IMR-90 (cell line): ENCODE measurements at regions not wholly inside any gene's neighbourhood (a gene's known extent, or its start where the extent isn't known, plus 50 kb on each side); places are given as distances from the start of the nearest gene placed in this dataset.

Experiments used
- ATAC-seq: fragments of 200-7000 bp; cut with Tn5 transposase; 2 replicates; pipeline ENCODE4 v1.9.1; 2020; ENCODE audit warnings: low read depth, mild to moderate bottlenecking, moderate library complexity
- BruUV-seq: library from RNA; stranded (reverse); fragments of 400-500 nt; replicated peaks from 2 replicates; lab custom pipeline; 2021; lab: Mats Ljungman, UMichigan
- CTCF ChIA-PET: fragments of 300-600 bp; formaldehyde crosslinking; extraction: SDS; loops from one replicate; lab custom pipeline; 2021; ENCODE audit warnings: antibody characterized with exemption; lab: Yijun Ruan, JAX
- POLR2A ChIA-PET: fragments of 300-600 bp; sonication (Branson Sonifier 250); formaldehyde crosslinking; loops from one replicate; lab custom pipeline; 2022; ENCODE audit warnings: antibody characterized with exemption; ENCODE audit not compliant: unreplicated experiment; lab: Charles Lee
- DNase-seq: peaks from one replicate; pipeline ENCODE4 v3.0.0; 2013
- H2AFZ ChIP-seq: replicated peaks from 2 replicates; pipeline ENCODE3; 2013; ENCODE audit warnings: low read length, mild to moderate bottlenecking; ENCODE audit not compliant: poor library complexity
- H2AK5ac ChIP-seq: 2 replicates; pipeline ENCODE4 v1.6.1; 2013; ENCODE audit warnings: low read depth, low read length, inconsistent platforms
- H2AK9ac ChIP-seq: replicated peaks from 2 replicates; pipeline ENCODE3; 2013; ENCODE audit warnings: mild to moderate bottlenecking, low read depth, low read length, moderate library complexity; ENCODE audit not compliant: poor library complexity
- H2BK120ac ChIP-seq: 2 replicates; pipeline ENCODE4 v1.6.1; 2013; ENCODE audit warnings: low read depth, low read length, inconsistent platforms
- H2BK15ac ChIP-seq: 3 replicates; pipeline ENCODE4 v1.6.1; 2013; ENCODE audit warnings: low read depth, low read length, inconsistent platforms
- H2BK20ac ChIP-seq: 2 replicates; pipeline ENCODE4 v1.6.1; 2013; ENCODE audit warnings: low read depth, mild to moderate bottlenecking, inconsistent platforms, low read length, moderate library complexity
- H2BK5ac ChIP-seq: 2 replicates; pipeline ENCODE4 v1.6.1; 2013; ENCODE audit warnings: mild to moderate bottlenecking, low read depth, low read length, inconsistent platforms; ENCODE audit not compliant: poor library complexity, severe bottlenecking
- H3K14ac ChIP-seq: replicated peaks from 2 replicates; pipeline ENCODE4 v1.6.1; 2013; ENCODE audit warnings: low read depth, low read length, inconsistent platforms
- H3K18ac ChIP-seq: 2 replicates; pipeline ENCODE4 v1.6.1; 2013; ENCODE audit warnings: low read depth, low read length, control low read depth
- H3K23ac ChIP-seq: 2 replicates; pipeline ENCODE4 v1.6.1; 2013; ENCODE audit warnings: low read depth, low read length, inconsistent platforms
- H3K27ac ChIP-seq: 2 replicates; pipeline ENCODE4 v1.5.1; 2013; ENCODE audit warnings: mild to moderate bottlenecking, control low read depth, low read length; ENCODE audit not compliant: insufficient read depth
- H3K27me3 ChIP-seq: 2 replicates; pipeline ENCODE4 v1.6.1; 2013; ENCODE audit warnings: low read length; ENCODE audit not compliant: control insufficient read depth, insufficient read depth
- H3K36me3 ChIP-seq: 2 replicates; pipeline ENCODE4 v1.6.1; 2013; ENCODE audit warnings: low read length, mixed read lengths; ENCODE audit not compliant: control insufficient read depth, insufficient read depth
- H3K4ac ChIP-seq: 2 replicates; pipeline ENCODE4 v1.6.1; 2013; ENCODE audit warnings: low read depth, low read length, inconsistent platforms
- H3K4me1 ChIP-seq: 2 replicates; pipeline ENCODE4 v1.6.1; 2013; ENCODE audit warnings: low read length, mixed read lengths; ENCODE audit not compliant: control insufficient read depth, insufficient read depth
- H3K4me2 ChIP-seq: 2 replicates; pipeline ENCODE4 v1.6.1; 2013; ENCODE audit warnings: low read depth, mild to moderate bottlenecking, control low read depth, low read length, moderate library complexity
- H3K4me3 ChIP-seq: 2 replicates; pipeline ENCODE4 v1.5.1; 2013; ENCODE audit warnings: low read depth, mild to moderate bottlenecking, control low read depth, low read length, moderate library complexity; ENCODE audit not compliant: insufficient read depth
- H3K56ac ChIP-seq: 2 replicates; pipeline ENCODE4 v1.6.1; 2013; ENCODE audit warnings: low read length, inconsistent platforms; ENCODE audit not compliant: insufficient read depth; ENCODE audit errors: extremely low read depth
- H3K79me1 ChIP-seq, 2 experiments: 2 replicates each; pipeline ENCODE4 v1.6.1; 2013; ENCODE audit warnings: low read length in 2 of 2, inconsistent platforms in 1 of 2, low read depth in 1 of 2
- H3K9ac ChIP-seq: 2 replicates; pipeline ENCODE4 v1.6.1; 2013; ENCODE audit warnings: low read depth, low read length, control low read depth
- H3K9me1 ChIP-seq: 2 replicates; pipeline ENCODE4 v1.6.1; 2013; ENCODE audit warnings: low read length, inconsistent platforms; ENCODE audit not compliant: insufficient read depth
- H3K9me3 ChIP-seq: 2 replicates; pipeline ENCODE4 v1.6.1; 2013; ENCODE audit warnings: low read length; ENCODE audit not compliant: control insufficient read depth, insufficient read depth
- H4K20me1 ChIP-seq: 2 replicates; pipeline ENCODE4 v1.6.1; 2013; ENCODE audit warnings: low read length, inconsistent platforms; ENCODE audit not compliant: insufficient read depth
- H4K5ac ChIP-seq: 2 replicates; pipeline ENCODE4 v1.6.1; 2013; ENCODE audit warnings: mild to moderate bottlenecking, low read depth, low read length, control low read depth
- H4K8ac ChIP-seq, 2 experiments: 2 replicates each; pipeline ENCODE4 v1.6.1; 2013; ENCODE audit warnings: low read depth in 2 of 2, low read length in 2 of 2, control low read depth in 1 of 2, inconsistent platforms in 1 of 2
- H4K91ac ChIP-seq: 2 replicates; pipeline ENCODE4 v1.6.1; 2013; ENCODE audit warnings: low read depth, low read length, inconsistent platforms; ENCODE audit not compliant: insufficient read depth
- MAFK ChIP-seq: IDR thresholded peaks from 2 replicates; pipeline ENCODE4 v1.6.1; 2012; ENCODE audit warnings: low read depth, low read length, improper control_type of control experiment
- RFX5 ChIP-seq: IDR thresholded peaks from 2 replicates; pipeline ENCODE4 v1.8.0; 2012; ENCODE audit warnings: low read depth, mild to moderate bottlenecking, low read length, moderate library complexity
- WGBS, 2 experiments: methylation state at CpG; one replicate each; pipeline versions ENCODE4 v1.1.5 to v1.1.7; 2013; ENCODE audit warnings: missing lambda C conversion rate in 2 of 2; ENCODE audit not compliant: insufficient read length in 1 of 2; ENCODE audit errors: extremely low coverage in 2 of 2; 5-methylcytosine and 5-hydroxymethylcytosine counted together
- dilution Hi-C: fragments of 300-500 bp; cut with HindIII; formaldehyde crosslinking; loops from one replicate; pipeline ENCODE4 v1.14.3; 2018; ENCODE audit warnings: low sequenced_read_pairs; ENCODE audit not compliant: unreplicated experiment
- in situ Hi-C: fragments of 300-500 bp; cut with MboI; formaldehyde crosslinking; loops from 3 replicates; pipeline ENCODE4 v1.14.3; 2019; ENCODE audit warnings: low sequenced_read_pairs, inconsistent platforms, mixed read lengths
- intact Hi-C: fragments of 100-400 bp; cut with micrococcal nuclease; formaldehyde crosslinking; loops from 2 replicates; pipeline ENCODE4 v1.10.0; 2022

DNA sequence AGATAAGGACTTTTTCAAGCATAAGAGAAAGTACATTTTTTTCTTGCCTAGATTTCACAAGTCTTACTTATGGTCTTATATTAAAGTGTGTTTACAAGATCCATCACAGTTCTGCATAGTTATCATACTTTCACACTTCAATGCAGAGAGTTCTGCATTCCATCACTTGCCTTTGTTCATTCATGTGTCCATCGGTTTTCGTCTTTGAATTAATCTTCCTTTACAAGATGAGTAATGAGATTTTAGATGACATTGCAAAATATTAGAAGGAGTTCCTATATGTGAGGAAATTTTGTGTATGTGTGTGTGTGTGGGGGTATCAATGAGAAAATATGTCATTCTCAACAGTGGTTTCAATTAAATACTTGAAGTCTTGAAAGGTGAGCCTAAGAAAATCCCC is 98.1 kb upstream of the GUCY1A2 start:
- H2AFZ ChIP-seq, result no peak overlapping the region
- H3K56ac ChIP-seq, result no peak overlapping the region
- ATAC-seq (no peak), DNase-seq (no peak)
- no peak overlapping the region for H3K9ac ChIP-seq
- no peak overlapping the region for H3K23ac ChIP-seq
- no peak overlapping the region for H4K8ac ChIP-seq
- H3K4ac ChIP-seq, result no peak overlapping the region
- POLR2A ChIA-PET, result no interaction called here
- H3K79me1 ChIP-seq, result no peaks in the 10 kb centered on the region
- TF ChIP-seq RFX5, result no peak
- TF ChIP-seq MAFK, result peak; percentile 58
- WGBS, 2 experiments, result no CpG with 5 or more reads among the region's 2 CpGs
- H3K14ac ChIP-seq, result no peak overlapping the region
- no peak overlapping the region for H2BK120ac ChIP-seq
- H3K4me1 ChIP-seq, result no peaks in the 10 kb centered on the region
- no peak overlapping the region for H2BK20ac ChIP-seq
- H2BK15ac ChIP-seq, result no peak overlapping the region
- H4K20me1 ChIP-seq, result no peaks in the 10 kb centered on the region
- no peak overlapping the region for H4K91ac ChIP-seq
- no peaks in the 10 kb centered on the region for H3K36me3 ChIP-seq
- H3K27me3 ChIP-seq, result no peaks in the 10 kb centered on the region
- intact Hi-C loops (no loop called here), in situ Hi-C loops (no loop called here), dilution Hi-C loops (no loop called here)
- CTCF ChIA-PET, result no interaction called here
- H3K9me3 ChIP-seq, result peaks cover 6% of the 10 kb centered on the region; the same call in 1 of the 2 replicates
- H4K5ac ChIP-seq, result no peak overlapping the region
- no peak overlapping the region for H2BK5ac ChIP-seq
- no peak overlapping the region for H3K4me2 ChIP-seq
- H3K27ac ChIP-seq, result no peak overlapping the region
- no peak overlapping the region for H3K4me3 ChIP-seq
- no peak overlapping the region for H3K18ac ChIP-seq
- H3K9me1 ChIP-seq, result no peaks in the 10 kb centered on the region
- H2AK9ac ChIP-seq, result no peak overlapping the region
- no TSS peak for BruUV-seq
- no peak overlapping the region for H2AK5ac ChIP-seq
